AG04449 (cell line): ENCODE measurements at regions not wholly inside any gene's neighbourhood (a gene's known extent, or its start where the extent isn't known, plus 50 kb on each side); places are given as distances from the start of the nearest gene placed in this dataset.

ENCODE experiments used
- CTCF ChIA-PET: fragments of 350-600 bp; formaldehyde crosslinking; extraction: SDS; loops from one replicate; lab custom pipeline; 2021; ENCODE audit warnings: antibody characterized with exemption; lab: Yijun Ruan, JAX
- POLR2A ChIA-PET: fragments of 400-600, 350-600 bp; formaldehyde crosslinking; extraction: SDS; loops from one replicate; lab custom pipeline; 2020; ENCODE audit warnings: antibody characterized with exemption, inconsistent platforms; lab: Yijun Ruan, JAX
- DNase-seq: peaks from one replicate; pipeline ENCODE4 v3.0.0-alpha.2; 2010; ENCODE audit warnings: low read depth, low spot score
- H3K4me3 ChIP-seq: 2 replicates; pipeline ENCODE4 v1.5.1; 2011; ENCODE audit warnings: low read depth, mild to moderate bottlenecking, control low read depth, low read length
- TF ChIP-seq, protein P1 (sequence below): IDR thresholded peaks from one replicate; pipeline ENCODE4 v1.5.1; 2011; ENCODE audit warnings: mild to moderate bottlenecking, moderate library complexity, low read length, control low read depth, inconsistent platforms; ENCODE audit not compliant: insufficient read depth; ENCODE audit errors: missing control alignments

DNA sequence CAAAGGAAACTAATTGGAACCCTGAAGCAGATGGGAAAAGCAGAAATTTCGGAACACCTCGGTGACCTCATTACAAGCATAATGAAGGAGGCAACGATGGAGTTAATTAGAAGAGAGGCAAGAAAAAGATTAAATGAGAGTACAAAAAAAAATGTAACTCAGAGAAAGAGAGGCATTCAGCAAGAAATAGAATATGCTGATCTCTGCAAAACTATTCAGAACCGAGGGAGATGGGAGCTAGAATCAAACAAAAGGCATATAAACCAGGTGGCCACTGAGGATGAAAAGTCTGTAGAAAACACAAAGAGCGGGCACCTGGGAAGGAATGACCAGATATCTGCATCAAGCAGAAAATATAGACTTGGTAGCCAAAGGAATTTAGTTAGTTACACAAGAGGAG, 118.9 kb downstream of the CETN3 start:
- DNase-seq, result no peak
- POLR2A ChIA-PET, result no interaction called here
- TF ChIP-seq, protein P1, sequence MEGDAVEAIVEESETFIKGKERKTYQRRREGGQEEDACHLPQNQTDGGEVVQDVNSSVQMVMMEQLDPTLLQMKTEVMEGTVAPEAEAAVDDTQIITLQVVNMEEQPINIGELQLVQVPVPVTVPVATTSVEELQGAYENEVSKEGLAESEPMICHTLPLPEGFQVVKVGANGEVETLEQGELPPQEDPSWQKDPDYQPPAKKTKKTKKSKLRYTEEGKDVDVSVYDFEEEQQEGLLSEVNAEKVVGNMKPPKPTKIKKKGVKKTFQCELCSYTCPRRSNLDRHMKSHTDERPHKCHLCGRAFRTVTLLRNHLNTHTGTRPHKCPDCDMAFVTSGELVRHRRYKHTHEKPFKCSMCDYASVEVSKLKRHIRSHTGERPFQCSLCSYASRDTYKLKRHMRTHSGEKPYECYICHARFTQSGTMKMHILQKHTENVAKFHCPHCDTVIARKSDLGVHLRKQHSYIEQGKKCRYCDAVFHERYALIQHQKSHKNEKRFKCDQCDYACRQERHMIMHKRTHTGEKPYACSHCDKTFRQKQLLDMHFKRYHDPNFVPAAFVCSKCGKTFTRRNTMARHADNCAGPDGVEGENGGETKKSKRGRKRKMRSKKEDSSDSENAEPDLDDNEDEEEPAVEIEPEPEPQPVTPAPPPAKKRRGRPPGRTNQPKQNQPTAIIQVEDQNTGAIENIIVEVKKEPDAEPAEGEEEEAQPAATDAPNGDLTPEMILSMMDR, result no peak
- CTCF ChIA-PET, result no interaction called here
- no peak overlapping the region for H3K4me3 ChIP-seq

DNA sequence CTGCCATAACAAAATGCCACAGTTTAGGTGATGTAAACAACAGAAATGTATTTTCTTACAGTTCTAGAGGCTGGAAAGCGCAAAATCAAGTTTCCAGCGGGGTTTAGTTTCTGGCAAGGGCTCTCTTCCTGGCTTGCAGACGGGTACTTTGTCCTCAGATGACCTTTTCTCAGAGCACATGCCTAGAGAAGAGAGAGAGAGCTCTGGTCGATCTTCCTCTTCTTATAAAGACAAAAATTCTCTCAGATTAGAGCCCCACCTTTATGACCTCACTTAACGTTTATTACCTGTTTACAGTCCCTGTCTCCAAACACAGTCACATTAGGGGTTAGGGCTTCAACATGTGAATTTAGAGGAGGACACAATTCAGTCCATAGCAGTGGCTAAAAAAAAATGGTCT, 119.7 kb downstream of the CETN3 start:
- POLR2A ChIA-PET, result no interaction called here
- H3K4me3 ChIP-seq, result no peak overlapping the region
- TF ChIP-seq, protein P1, result no peak
- CTCF ChIA-PET, result no interaction called here
- DNase-seq, result no peak

DNA sequence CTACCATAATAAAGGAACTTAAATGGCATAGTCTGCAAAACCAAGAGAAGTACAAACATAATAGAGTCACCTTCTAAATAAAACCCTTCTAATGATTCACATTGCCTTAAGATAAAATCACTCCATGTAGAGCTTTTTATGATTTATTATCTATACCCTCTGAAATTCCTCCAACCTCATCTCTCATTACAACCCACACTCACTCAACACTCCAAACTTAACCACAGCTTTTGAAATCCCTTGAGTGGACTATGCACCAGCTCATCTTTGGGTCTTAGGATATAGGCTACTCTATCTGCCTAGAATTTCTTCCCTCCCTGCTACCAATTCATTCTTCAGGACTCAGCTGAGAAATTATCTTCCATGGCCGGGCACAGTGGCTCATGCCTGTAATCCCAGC, 122.5 kb downstream of the CETN3 start:
- CTCF ChIA-PET, result interaction anchor here (0.6 to 1.5 kb wide), 3 partner anchors 10 to 22 kb away, joined by 3 read pairs; no protein-coding TSS in a partner anchor

DNA sequence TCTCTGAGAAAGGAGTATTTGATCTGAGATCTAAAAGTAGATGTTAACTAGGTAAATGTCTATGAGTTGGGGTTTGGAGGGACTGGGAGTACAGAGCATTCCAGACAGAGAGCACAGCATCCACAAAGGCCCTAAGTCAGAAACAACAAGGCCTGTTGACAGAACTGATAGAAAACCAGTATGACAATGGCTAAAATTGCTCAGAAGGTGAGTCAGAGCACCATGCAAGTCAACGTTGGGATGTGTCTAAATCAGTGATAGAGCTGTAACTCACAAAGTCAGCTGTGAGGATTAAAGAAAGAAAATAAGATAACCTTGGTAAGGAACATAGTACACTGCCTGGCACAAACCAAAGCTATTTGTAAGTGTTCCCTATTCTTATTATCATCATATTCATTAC, 124.0 kb downstream of the CETN3 start:
- POLR2A ChIA-PET, result no interaction called here
- CTCF ChIA-PET, result no interaction called here
- no peak for DNase-seq
- TF ChIP-seq, protein P1, result no peak
- H3K4me3 ChIP-seq, result no peak overlapping the region

More for the DNA sequence above, 122.5 kb downstream of the CETN3 start:
- POLR2A ChIA-PET, result no interaction called here
- DNase-seq, result no peak
- TF ChIP-seq, protein P1, result no peak
- H3K4me3 ChIP-seq, result no peak overlapping the region

DNA sequence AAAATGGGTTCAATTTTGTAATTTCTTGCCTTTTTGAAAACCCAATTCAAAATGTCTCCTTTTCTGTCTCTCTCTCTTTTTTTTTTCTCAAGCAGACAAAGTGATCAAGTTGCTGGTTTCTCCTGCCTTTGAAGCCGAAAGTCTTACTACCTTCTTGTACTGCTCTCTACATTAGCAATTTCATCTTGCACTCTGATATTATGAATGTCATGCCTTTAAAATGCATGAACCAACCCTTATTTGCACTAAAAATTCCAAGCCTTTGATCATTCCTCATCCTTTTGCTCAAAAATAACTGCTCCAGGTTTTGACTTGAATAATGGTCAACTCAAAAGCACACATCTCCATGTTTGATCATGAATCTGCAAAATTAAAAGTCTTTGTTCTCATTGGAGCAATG, 125.2 kb downstream of the CETN3 start:
- ChIA-PET CTCF (no interaction called here), POLR2A (no interaction called here)
- TF ChIP-seq, protein P1, result no peak
- DNase-seq, result no peak
- H3K4me3 ChIP-seq, result no peak overlapping the region

DNA sequence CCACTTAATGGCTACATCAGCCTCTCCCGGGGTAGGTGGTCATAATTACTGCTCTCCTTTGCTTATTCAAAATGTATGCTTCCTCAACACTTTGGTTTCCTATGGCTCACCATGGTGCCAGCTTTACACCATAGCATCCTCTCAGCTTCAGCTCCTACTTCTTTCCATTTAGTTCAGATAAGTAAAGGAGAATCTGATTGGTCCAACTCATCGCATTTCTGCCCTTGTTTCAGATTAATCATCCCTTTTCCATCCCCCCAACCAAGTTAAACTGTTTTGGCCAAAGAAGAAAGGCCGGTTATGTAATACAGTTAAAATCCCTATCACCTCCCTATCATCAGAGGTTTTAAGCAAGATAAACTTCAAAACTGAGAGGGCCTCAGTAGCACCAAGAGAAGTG, 130.5 kb downstream of the CETN3 start:
- ChIA-PET POLR2A (no interaction called here), CTCF (no interaction called here)
- TF ChIP-seq, protein P1, result no peak
- H3K4me3 ChIP-seq, result no peak overlapping the region
- no peak for DNase-seq

DNA sequence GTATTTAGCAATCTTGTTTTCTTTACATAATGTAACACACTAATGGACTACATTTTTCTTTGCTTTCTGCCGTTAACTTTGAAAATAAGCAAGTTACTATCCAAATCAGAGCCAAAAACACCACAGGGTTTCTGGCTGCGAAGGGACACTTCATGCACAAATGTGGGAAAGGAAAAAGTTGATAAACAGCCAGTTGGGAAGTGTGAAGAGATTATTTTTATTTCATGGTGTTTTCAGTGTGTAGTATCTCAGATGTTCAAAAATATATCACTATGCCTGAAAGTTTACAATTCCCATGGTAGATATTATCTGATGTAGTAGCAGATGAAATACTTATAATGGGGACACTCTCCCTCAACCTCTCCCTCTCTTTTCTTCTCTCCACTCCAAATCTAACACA, 135.3 kb downstream of the CETN3 start:
- H3K4me3 ChIP-seq, result no peak overlapping the region
- TF ChIP-seq, protein P1, result no peak
- ChIA-PET CTCF (no interaction called here), POLR2A (no interaction called here)
- no peak for DNase-seq
